ENCODE measurements at regions not wholly inside any gene's neighbourhood (a gene's known extent, or its start where the extent isn't known, plus 50 kb on each side); places are given as distances from the start of the nearest gene placed in this dataset.

GRCh38 chr4:149112109-149112508 is 669.9 kb upstream of the NR3C2 start:
- CTCF ChIA-PET (ENCODE audit: low intra/inter-chr PET ratio, low total read pairs): no interaction called here

More at GRCh38 chr4:149112109-149112508, 669.9 kb upstream of the NR3C2 start:
- Histone ChIP-seq H4K20me1 (ENCODE audit: insufficient read depth, low read length) (no peaks in the 10 kb centered on the region), H3K9me3 (ENCODE audit: low read length) (0 out of 2 replicates have a peak, but pooled peaks cover 30% of the 10 kb centered on the region), H3K9ac (ENCODE audit: insufficient read depth, low read depth, low read length) (no peak overlapping the region), H3K36me3 (replicated peaks in 1 of 2; ENCODE audit: control insufficient read depth in 1 of 2, insufficient read depth in 2 of 2, low read length in 2 of 2) (no peaks in the 10 kb centered on the region), H3K27ac (ENCODE audit: extremely low read length, insufficient read depth, low read length) (no peak overlapping the region), H3K4me1 (ENCODE audit: insufficient read depth, low read length) (no peaks in the 10 kb centered on the region), H3K79me2 (ENCODE audit: insufficient read depth, low read length) (no peaks in the 10 kb centered on the region), H3K4me3 (replicated peaks in 1 of 3; ENCODE audit: insufficient read depth in 1 of 3, low read depth in 2 of 3, low read length in 3 of 3) (no peak overlapping the region), H2AFZ (ENCODE audit: low read length) (no peak overlapping the region), H3K27me3 (ENCODE audit: control insufficient read depth in 1 of 2, insufficient read depth in 2 of 2, low read length in 2 of 2) (no peaks in the 10 kb centered on the region), H3K4me2 (ENCODE audit: low read depth, low read length) (no peak overlapping the region)
- no peak for DNase-seq (ENCODE audit: low spot score)
- TF ChIP-seq ONECUT2 (CRISPR knock-in tag; IDR thresholded peaks at IDR 0.05) (no peak), ZNF383 (CRISPR knock-in tag; IDR thresholded peaks at IDR 0.05; ENCODE audit: borderline replicate concordance) (no peak), GPN1 (CRISPR knock-in tag; IDR thresholded peaks at IDR 0.05; ENCODE audit: borderline replicate concordance) (no peak), TRIM24 (CRISPR knock-in tag; IDR thresholded peaks at IDR 0.05) (no peak), DMAP1 (CRISPR knock-in tag; IDR thresholded peaks at IDR 0.05) (no peak), ZKSCAN5 (CRISPR knock-in tag; IDR thresholded peaks at IDR 0.05) (no peak), HNRNPLL (IDR thresholded peaks at IDR 0.05; ENCODE audit: low read depth, low read length, poor library complexity, severe bottlenecking) (no peak), ZNF432 (CRISPR knock-in tag; IDR thresholded peaks at IDR 0.05; ENCODE audit: borderline replicate concordance) (no peak), ZNF570 (CRISPR knock-in tag; IDR thresholded peaks at IDR 0.05; ENCODE audit: borderline replicate concordance) (no peak), ZNF501 (CRISPR knock-in tag; IDR thresholded peaks at IDR 0.05) (no peak), YY1 (IDR thresholded peaks at IDR 0.05; ENCODE audit: insufficient read depth, insufficient replicate concordance, low read depth, low read length) (no peak), ZNF761 (CRISPR knock-in tag; conservative IDR thresholded peaks at IDR 0.05) (no peak), TBX2 (CRISPR knock-in tag; IDR thresholded peaks at IDR 0.05; ENCODE audit: borderline replicate concordance) (no peak)
- TF ChIP-seq, protein P1, sequence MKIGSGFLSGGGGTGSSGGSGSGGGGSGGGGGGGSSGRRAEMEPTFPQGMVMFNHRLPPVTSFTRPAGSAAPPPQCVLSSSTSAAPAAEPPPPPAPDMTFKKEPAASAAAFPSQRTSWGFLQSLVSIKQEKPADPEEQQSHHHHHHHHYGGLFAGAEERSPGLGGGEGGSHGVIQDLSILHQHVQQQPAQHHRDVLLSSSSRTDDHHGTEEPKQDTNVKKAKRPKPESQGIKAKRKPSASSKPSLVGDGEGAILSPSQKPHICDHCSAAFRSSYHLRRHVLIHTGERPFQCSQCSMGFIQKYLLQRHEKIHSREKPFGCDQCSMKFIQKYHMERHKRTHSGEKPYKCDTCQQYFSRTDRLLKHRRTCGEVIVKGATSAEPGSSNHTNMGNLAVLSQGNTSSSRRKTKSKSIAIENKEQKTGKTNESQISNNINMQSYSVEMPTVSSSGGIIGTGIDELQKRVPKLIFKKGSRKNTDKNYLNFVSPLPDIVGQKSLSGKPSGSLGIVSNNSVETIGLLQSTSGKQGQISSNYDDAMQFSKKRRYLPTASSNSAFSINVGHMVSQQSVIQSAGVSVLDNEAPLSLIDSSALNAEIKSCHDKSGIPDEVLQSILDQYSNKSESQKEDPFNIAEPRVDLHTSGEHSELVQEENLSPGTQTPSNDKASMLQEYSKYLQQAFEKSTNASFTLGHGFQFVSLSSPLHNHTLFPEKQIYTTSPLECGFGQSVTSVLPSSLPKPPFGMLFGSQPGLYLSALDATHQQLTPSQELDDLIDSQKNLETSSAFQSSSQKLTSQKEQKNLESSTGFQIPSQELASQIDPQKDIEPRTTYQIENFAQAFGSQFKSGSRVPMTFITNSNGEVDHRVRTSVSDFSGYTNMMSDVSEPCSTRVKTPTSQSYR (CRISPR knock-in tag; IDR thresholded peaks at IDR 0.05; ENCODE audit: borderline replicate concordance): no peak
- no peak for ATAC-seq
- in situ Hi-C loops (cut with HindIII; ENCODE audit: extremely low pct_ligation_motif_present, low pct_unique_long_range_greater_than_20kb): no loop called here
- FAIRE-seq: no peak
- POLR2A ChIA-PET: no interaction called here
- BruUV-seq (replicated peaks): no TSS peak
- intact Hi-C loops (cut with micrococcal nuclease; ENCODE audit: unreplicated experiment): no loop called here
- WGBS (ENCODE audit: low lambda C conversion rate): under 1% methylated on average over 3 of the region's 3 CpGs

All from HepG2 (cell line).